Endothelial cell (in vitro differentiated cells): ENCODE measurements at regions not wholly inside any gene's neighbourhood (a gene's known extent, or its start where the extent isn't known, plus 50 kb on each side); places are given as distances from the start of the nearest gene placed in this dataset.

Experiments
- DNase-seq: peaks from one replicate; pipeline ENCODE4 v3.0.0; 2021; ENCODE audit warnings: low spot score
- H3K27ac Mint-ChIP-seq: one replicate; pipeline ENCODE4 v1.8.0; 2021; ENCODE audit warnings: mixed read lengths, inconsistent platforms; ENCODE audit not compliant: unreplicated experiment
- H3K27me3 Mint-ChIP-seq: one replicate; pipeline ENCODE4 v1.8.0; 2021; ENCODE audit warnings: mild to moderate bottlenecking, moderate library complexity, mixed read lengths, inconsistent platforms; ENCODE audit not compliant: unreplicated experiment
- H3K36me3 Mint-ChIP-seq: one replicate; pipeline ENCODE4 v1.8.0; 2021; ENCODE audit warnings: mild to moderate bottlenecking, low read depth, mixed read lengths, inconsistent platforms; ENCODE audit not compliant: unreplicated experiment
- H3K4me1 Mint-ChIP-seq: one replicate; pipeline ENCODE4 v1.8.0; 2021; ENCODE audit warnings: mild to moderate bottlenecking, mixed read lengths, inconsistent platforms; ENCODE audit not compliant: unreplicated experiment
- H3K4me3 Mint-ChIP-seq: one replicate; pipeline ENCODE4 v1.8.0; 2021; ENCODE audit warnings: mild to moderate bottlenecking, mixed read lengths, inconsistent platforms; ENCODE audit not compliant: unreplicated experiment
- H3K9me3 Mint-ChIP-seq: one replicate; pipeline ENCODE4 v1.8.0; 2021; ENCODE audit warnings: mixed read lengths, inconsistent platforms; ENCODE audit not compliant: unreplicated experiment
- CTCF ChIP-seq: fragments of 200-600 bp; sonication (generic); IDR thresholded peaks from one replicate; pipeline ENCODE4 v1.5.0; 2021; ENCODE audit warnings: antibody characterized with exemption; ENCODE audit not compliant: unreplicated experiment

- Mint-ChIP-seq H3K4me1 (peaks cover 3% of the 10 kb centered on the region), H3K4me3 (no peak overlapping the region), H3K36me3 (no peaks in the 10 kb centered on the region), H3K27me3 (no peaks in the 10 kb centered on the region), H3K9me3 (no peaks in the 10 kb centered on the region), H3K27ac (no peak overlapping the region)
- no peak for TF ChIP-seq CTCF
- no peak for DNase-seq
Measured at GRCh38 chr9:26176628-26177027, 498.4 kb upstream of the TUSC1 start.

- H3K27me3 Mint-ChIP-seq, result no peaks in the 10 kb centered on the region
- peaks cover 13% of the 10 kb centered on the region for H3K4me1 Mint-ChIP-seq
- TF ChIP-seq CTCF, result no peak
- H3K27ac Mint-ChIP-seq, result no peak overlapping the region
- no peak overlapping the region for H3K4me3 Mint-ChIP-seq
- H3K36me3 Mint-ChIP-seq, result no peaks in the 10 kb centered on the region
- DNase-seq, result no peak
- H3K9me3 Mint-ChIP-seq, result no peaks in the 10 kb centered on the region
Measured at GRCh38 chr9:26175264-26175663, 497.0 kb upstream of the TUSC1 start.

- H3K36me3 Mint-ChIP-seq, result no peaks in the 10 kb centered on the region
- H3K27ac Mint-ChIP-seq, result no peak overlapping the region
- peaks cover 17% of the 10 kb centered on the region for H3K4me1 Mint-ChIP-seq
- no peaks in the 10 kb centered on the region for H3K9me3 Mint-ChIP-seq
- DNase-seq, result no peak
- H3K4me3 Mint-ChIP-seq, result no peak overlapping the region
- H3K27me3 Mint-ChIP-seq, result no peaks in the 10 kb centered on the region
- TF ChIP-seq CTCF, result no peak
Measured at GRCh38 chr9:26172301-26172700, 494.1 kb upstream of the TUSC1 start.

GRCh38 chr9:26171691-26172090 lies 493.4 kb upstream of the TUSC1 start:
- H3K36me3 Mint-ChIP-seq, result no peaks in the 10 kb centered on the region
- no peak for TF ChIP-seq CTCF
- no peaks in the 10 kb centered on the region for H3K27me3 Mint-ChIP-seq
- no peak for DNase-seq
- no peak overlapping the region for H3K27ac Mint-ChIP-seq
- H3K4me1 Mint-ChIP-seq, result peaks cover 17% of the 10 kb centered on the region
- no peak overlapping the region for H3K4me3 Mint-ChIP-seq
- no peaks in the 10 kb centered on the region for H3K9me3 Mint-ChIP-seq

- Mint-ChIP-seq H3K36me3 (no peaks in the 10 kb centered on the region), H3K4me3 (no peak overlapping the region), H3K27me3 (no peaks in the 10 kb centered on the region), H3K9me3 (no peaks in the 10 kb centered on the region), H3K4me1 (peaks cover 17% of the 10 kb centered on the region), H3K27ac (peak overlapping the region; percentile 16)
- DNase-seq, result no peak
- no peak for TF ChIP-seq CTCF
Measured at GRCh38 chr9:26170190-26170589, 491.9 kb upstream of the TUSC1 start.
